ENCODE measurements at regions not wholly inside any gene's neighbourhood (a gene's known extent, or its start where the extent isn't known, plus 50 kb on each side); places are given as distances from the start of the nearest gene placed in this dataset.
A peak's percentile ranks its signal among the peaks of the same experiment; 100 is the strongest.

GRCh38 chr3:76011121-76011520 is 225.8 kb upstream of the ZNF717 start:
- DNase-seq (ENCODE audit: low read depth), result no peak
- H3K4me3 ChIP-seq (ENCODE audit: low read depth, low read length), result no peak overlapping the region
- no peak for TF ChIP-seq CTCF (conservative IDR thresholded peaks at IDR 0.05; ENCODE audit: low read depth, low read length)

- no peak for TF ChIP-seq CTCF (conservative IDR thresholded peaks at IDR 0.05; ENCODE audit: low read depth, low read length)
- no peak for DNase-seq (ENCODE audit: low read depth)
- H3K4me3 ChIP-seq (ENCODE audit: low read depth, low read length), result no peak overlapping the region
These were observed 230.1 kb upstream of the ZNF717 start for GRCh38 chr3:76015496-76015895.

- no peak for TF ChIP-seq CTCF (conservative IDR thresholded peaks at IDR 0.05; ENCODE audit: low read depth, low read length)
- DNase-seq (ENCODE audit: low read depth), result no peak
- H3K4me3 ChIP-seq (ENCODE audit: low read depth, low read length), result no peak overlapping the region
These were observed 230.8 kb upstream of the ZNF717 start for GRCh38 chr3:76016111-76016510.

GRCh38 chr3:76016769-76017439 is 231.6 kb upstream of the ZNF717 start:
- TF ChIP-seq CTCF (conservative IDR thresholded peaks at IDR 0.05; ENCODE audit: low read depth, low read length), result no peak
- no peak overlapping the region for H3K4me3 ChIP-seq (ENCODE audit: low read depth, low read length)
- no peak for DNase-seq (ENCODE audit: low read depth)

- TF ChIP-seq CTCF (conservative IDR thresholded peaks at IDR 0.05; ENCODE audit: low read depth, low read length), result no peak
- H3K4me3 ChIP-seq (ENCODE audit: low read depth, low read length), result no peak overlapping the region
- no peak for DNase-seq (ENCODE audit: low read depth)
These were observed 236.0 kb upstream of the ZNF717 start for GRCh38 chr3:76021376-76021775.

- no peak for DNase-seq (ENCODE audit: low read depth)
- TF ChIP-seq CTCF (conservative IDR thresholded peaks at IDR 0.05; ENCODE audit: low read depth, low read length), result peak; percentile 65
- no peak overlapping the region for H3K4me3 ChIP-seq (ENCODE audit: low read depth, low read length)
These were observed 239.3 kb upstream of the ZNF717 start for GRCh38 chr3:76024640-76025039.

- no peak overlapping the region for H3K4me3 ChIP-seq (ENCODE audit: low read depth, low read length)
- no peak for TF ChIP-seq CTCF (conservative IDR thresholded peaks at IDR 0.05; ENCODE audit: low read depth, low read length)
- DNase-seq (ENCODE audit: low read depth), result no peak
These were observed 240.2 kb upstream of the ZNF717 start for GRCh38 chr3:76025561-76025960.
